H9 (cell line): ENCODE measurements at regions not wholly inside any gene's neighbourhood (a gene's known extent, or its start where the extent isn't known, plus 50 kb on each side); places are given as distances from the start of the nearest gene placed in this dataset.

Experiments
- DNase-seq: peaks from one replicate; pipeline ENCODE4 v3.0.0-alpha.2; 2017
- H2AFZ ChIP-seq: one replicate; pipeline ENCODE4 v1.6.1; 2013; ENCODE audit warnings: mild to moderate bottlenecking, low read length, control low read depth, moderate library complexity
- H2AK5ac ChIP-seq: 2 replicates; pipeline ENCODE4 v1.6.1; 2013; ENCODE audit warnings: low read length, control low read depth, mixed read lengths; ENCODE audit not compliant: insufficient read length
- H2BK120ac ChIP-seq: one replicate; pipeline ENCODE4 v1.6.1; 2013; ENCODE audit warnings: low read depth, mild to moderate bottlenecking, low read length, control low read depth, inconsistent platforms; ENCODE audit not compliant: poor library complexity, severe bottlenecking
- H2BK12ac ChIP-seq: 2 replicates; pipeline ENCODE4 v1.6.1; 2013; ENCODE audit warnings: low read length, control low read depth, mixed read lengths, low read depth; ENCODE audit not compliant: insufficient read length
- H2BK15ac ChIP-seq: 2 replicates; pipeline ENCODE4 v1.6.1; 2013; ENCODE audit warnings: low read depth, low read length, control low read depth
- H2BK20ac ChIP-seq: one replicate; pipeline ENCODE4 v1.6.1; 2013; ENCODE audit warnings: low read depth, mild to moderate bottlenecking, low read length, control low read depth, inconsistent platforms; ENCODE audit not compliant: poor library complexity, severe bottlenecking
- H2BK5ac ChIP-seq: 2 replicates; pipeline ENCODE4 v1.6.1; 2013; ENCODE audit warnings: low read length, control low read depth, mixed read lengths; ENCODE audit not compliant: insufficient read length
- H3K14ac ChIP-seq: 2 replicates; pipeline ENCODE4 v1.6.1; 2013; ENCODE audit warnings: low read length, control low read depth; ENCODE audit not compliant: insufficient read depth
- H3K18ac ChIP-seq: 2 replicates; pipeline ENCODE4 v1.6.1; 2013; ENCODE audit warnings: low read depth, mild to moderate bottlenecking, mixed read lengths, low read length, control low read depth; ENCODE audit not compliant: insufficient read length
- H3K23ac ChIP-seq: 2 replicates; pipeline ENCODE4 v1.6.1; 2013; ENCODE audit warnings: low read length, control low read depth, mixed read lengths, low read depth; ENCODE audit not compliant: insufficient read length
- H3K23me2 ChIP-seq: 2 replicates; pipeline ENCODE4 v1.6.1; 2013; ENCODE audit warnings: low read depth, mild to moderate bottlenecking, mixed read lengths, low read length, control low read depth; ENCODE audit not compliant: insufficient read length, poor library complexity, severe bottlenecking
- H3K27ac ChIP-seq: 2 replicates; pipeline ENCODE4 v1.5.1; 2013; ENCODE audit warnings: low read length, control low read depth, mixed read lengths, low read depth; ENCODE audit not compliant: insufficient read length
- H3K27me3 ChIP-seq: 2 replicates; pipeline ENCODE4 v1.6.1; 2013; ENCODE audit warnings: low read length, control low read depth, inconsistent platforms; ENCODE audit not compliant: insufficient read depth
- H3K4ac ChIP-seq: 2 replicates; pipeline ENCODE4 v1.6.1; 2013; ENCODE audit warnings: low read depth, mild to moderate bottlenecking, control low read depth, inconsistent platforms, low read length, moderate library complexity
- H3K4me1 ChIP-seq: 2 replicates; pipeline ENCODE4 v1.6.1; 2013; ENCODE audit warnings: low read length, control low read depth, inconsistent platforms; ENCODE audit not compliant: insufficient read depth
- H3K4me2 ChIP-seq: 2 replicates; pipeline ENCODE4 v1.6.1; 2013; ENCODE audit warnings: low read length, control low read depth, mixed read lengths; ENCODE audit not compliant: insufficient read length, insufficient read depth
- H3K56ac ChIP-seq: 2 replicates; pipeline ENCODE4 v1.6.1; 2013; ENCODE audit warnings: low read depth, mild to moderate bottlenecking, mixed read lengths, low read length, control low read depth; ENCODE audit not compliant: insufficient read length
- H3K79me1 ChIP-seq: 2 replicates; pipeline ENCODE4 v1.6.1; 2013; ENCODE audit warnings: low read depth, mild to moderate bottlenecking, moderate library complexity, low read length, control low read depth, inconsistent platforms; ENCODE audit not compliant: insufficient read depth, poor library complexity, severe bottlenecking
- H3K79me2 ChIP-seq: 2 replicates; pipeline ENCODE4 v1.6.1; 2013; ENCODE audit warnings: low read length, control low read depth, inconsistent platforms; ENCODE audit not compliant: insufficient read depth
- H3K9ac ChIP-seq: 2 replicates; pipeline ENCODE4 v1.6.1; 2013; ENCODE audit warnings: low read length, control low read depth, mixed read lengths; ENCODE audit not compliant: insufficient read length; ENCODE audit errors: extremely low read depth
- H3K9me3 ChIP-seq: one replicate; pipeline ENCODE4 v1.6.1; 2013; ENCODE audit warnings: low read depth, low read length, inconsistent platforms; ENCODE audit not compliant: control insufficient read depth
- H3T11ph ChIP-seq: one replicate; pipeline ENCODE4 v1.6.1; 2013; ENCODE audit warnings: mild to moderate bottlenecking, low read length, control low read depth, inconsistent platforms
- H4K20me1 ChIP-seq: one replicate; pipeline ENCODE4 v1.6.1; 2013; ENCODE audit not compliant: control insufficient read depth, insufficient read length, insufficient read depth
- H4K5ac ChIP-seq: 2 replicates; pipeline ENCODE4 v1.6.1; 2013; ENCODE audit warnings: low read depth, mild to moderate bottlenecking, mixed read lengths, low read length, control low read depth; ENCODE audit not compliant: insufficient read length
- H4K8ac ChIP-seq: replicated peaks from 2 replicates; pipeline ENCODE4 v1.6.1; 2013; ENCODE audit warnings: low read length, control low read depth, mixed read lengths, low read depth; ENCODE audit not compliant: insufficient read length
- H4K91ac ChIP-seq: 2 replicates; pipeline ENCODE4 v1.6.1; 2013; ENCODE audit warnings: low read depth, mild to moderate bottlenecking, moderate library complexity, mixed read lengths, low read length, control low read depth; ENCODE audit not compliant: insufficient read length
- H3K27ac Mint-ChIP-seq, 3 experiments: 2 replicates in 2 of 3; 3 replicates in 1 of 3; pipeline ENCODE4 v1.8.0; 2020 to 2021; ENCODE audit warnings: mixed read lengths in 3 of 3, mild to moderate bottlenecking in 1 of 3, moderate library complexity in 1 of 3
- H3K27me3 Mint-ChIP-seq: 2 replicates; pipeline ENCODE4 v1.8.0; 2021; ENCODE audit warnings: low read depth, mild to moderate bottlenecking, moderate library complexity, mixed read lengths
- H3K36me3 Mint-ChIP-seq, 3 experiments: 2 replicates in 2 of 3; 3 replicates in 1 of 3; pipeline ENCODE4 v1.8.0; 2020 to 2021; ENCODE audit warnings: low read depth in 3 of 3, mixed read lengths in 3 of 3; ENCODE audit not compliant: insufficient read depth in 1 of 3
- H3K4me1 Mint-ChIP-seq, 2 experiments: 2 replicates each; pipeline ENCODE4 v1.8.0; 2020; ENCODE audit warnings: mixed read lengths in 2 of 2
- H3K4me3 Mint-ChIP-seq, 2 experiments: 2 replicates in 1 of 2; 3 replicates in 1 of 2; pipeline ENCODE4 v1.8.0; 2020 to 2021; ENCODE audit warnings: mild to moderate bottlenecking in 2 of 2, mixed read lengths in 2 of 2, moderate library complexity in 1 of 2
- H3K9me3 Mint-ChIP-seq, 2 experiments: 2 replicates in 1 of 2; 3 replicates in 1 of 2; pipeline ENCODE4 v1.8.0; 2020; ENCODE audit warnings: mild to moderate bottlenecking in 2 of 2, mixed read lengths in 2 of 2, moderate library complexity in 1 of 2
- WGBS: extraction: QIAGEN DNeasy Blood & Tissue Kit; methylation state at CpG from one replicate; pipeline ENCODE4 v1.1.7; 2013; ENCODE audit warnings: missing lambda C conversion rate, low lambda C conversion rate, mixed read lengths; ENCODE audit not compliant: insufficient read length; ENCODE audit errors: extremely low coverage; 5-methylcytosine and 5-hydroxymethylcytosine counted together
- TF ChIP-seq, protein P1 (sequence below): fragments of 200-600 bp; sonication (generic); conservative IDR thresholded peaks from 3 replicates; pipeline ENCODE4 v1.8.0; 2021; ENCODE audit warnings: antibody characterized with exemption, mild to moderate bottlenecking

DNA sequence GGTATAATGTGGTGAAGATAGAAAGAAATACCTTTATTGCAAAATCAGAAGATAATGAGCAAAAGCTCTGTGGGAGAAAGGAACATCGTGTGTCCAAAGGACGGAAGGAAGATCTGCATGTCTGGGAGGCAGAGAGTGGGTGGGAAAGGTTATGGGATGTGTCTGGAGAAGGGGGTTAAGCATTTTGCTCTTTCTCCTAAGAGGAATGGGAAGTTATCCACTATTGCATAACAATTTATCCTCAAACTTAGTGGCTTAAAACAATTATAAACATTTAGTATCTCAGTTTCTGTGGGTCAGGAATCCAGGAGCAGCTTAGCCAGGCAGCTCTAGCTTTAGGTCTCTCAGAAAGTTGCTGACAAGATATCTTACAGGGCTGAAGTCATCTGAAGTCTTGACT lies 229.1 kb upstream of the CITED2 start:
- Mint-ChIP-seq H3K4me1 (peaks cover 24 to 25% of the 10 kb centered on the region in 2 experiments), H3K9me3 (no peaks in the 10 kb centered on the region), H3K4me3 (no peak overlapping the region), H3K27me3 (no peaks in the 10 kb centered on the region), H3K27ac (no peak overlapping the region), H3K36me3 (no peaks in the 10 kb centered on the region)
- H3K79me2 ChIP-seq = no peaks in the 10 kb centered on the region
- H3K4ac ChIP-seq = no peak overlapping the region
- no peak overlapping the region for H3K27ac ChIP-seq
- no peak overlapping the region for H3K9ac ChIP-seq
- no peak overlapping the region for H2BK12ac ChIP-seq
- TF ChIP-seq, protein P1, sequence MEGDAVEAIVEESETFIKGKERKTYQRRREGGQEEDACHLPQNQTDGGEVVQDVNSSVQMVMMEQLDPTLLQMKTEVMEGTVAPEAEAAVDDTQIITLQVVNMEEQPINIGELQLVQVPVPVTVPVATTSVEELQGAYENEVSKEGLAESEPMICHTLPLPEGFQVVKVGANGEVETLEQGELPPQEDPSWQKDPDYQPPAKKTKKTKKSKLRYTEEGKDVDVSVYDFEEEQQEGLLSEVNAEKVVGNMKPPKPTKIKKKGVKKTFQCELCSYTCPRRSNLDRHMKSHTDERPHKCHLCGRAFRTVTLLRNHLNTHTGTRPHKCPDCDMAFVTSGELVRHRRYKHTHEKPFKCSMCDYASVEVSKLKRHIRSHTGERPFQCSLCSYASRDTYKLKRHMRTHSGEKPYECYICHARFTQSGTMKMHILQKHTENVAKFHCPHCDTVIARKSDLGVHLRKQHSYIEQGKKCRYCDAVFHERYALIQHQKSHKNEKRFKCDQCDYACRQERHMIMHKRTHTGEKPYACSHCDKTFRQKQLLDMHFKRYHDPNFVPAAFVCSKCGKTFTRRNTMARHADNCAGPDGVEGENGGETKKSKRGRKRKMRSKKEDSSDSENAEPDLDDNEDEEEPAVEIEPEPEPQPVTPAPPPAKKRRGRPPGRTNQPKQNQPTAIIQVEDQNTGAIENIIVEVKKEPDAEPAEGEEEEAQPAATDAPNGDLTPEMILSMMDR = no peak
- H3K4me1 ChIP-seq = peaks cover 6% of the 10 kb centered on the region; the same call in 1 of the 2 replicates
- no peaks in the 10 kb centered on the region for H3K9me3 ChIP-seq
- no peak overlapping the region for H3K18ac ChIP-seq
- H2AFZ ChIP-seq = no peak overlapping the region
- no peaks in the 10 kb centered on the region for H4K20me1 ChIP-seq
- WGBS = no CpG with 5 or more reads among the region's 2 CpGs
- H4K8ac ChIP-seq = no peak overlapping the region
- no peak overlapping the region for H4K91ac ChIP-seq
- no peak overlapping the region for H2BK5ac ChIP-seq
- H2BK15ac ChIP-seq = no peak overlapping the region
- H4K5ac ChIP-seq = no peak overlapping the region
- no peak overlapping the region for H2AK5ac ChIP-seq
- DNase-seq = no peak
- no peak overlapping the region for H3T11ph ChIP-seq
- H3K23me2 ChIP-seq = no peaks in the 10 kb centered on the region
- no peak overlapping the region for H2BK20ac ChIP-seq
- H3K79me1 ChIP-seq = no peaks in the 10 kb centered on the region
- H3K56ac ChIP-seq = no peak overlapping the region
- H3K23ac ChIP-seq = no peak overlapping the region
- no peak overlapping the region for H3K4me2 ChIP-seq
- no peak overlapping the region for H3K14ac ChIP-seq
- H3K27me3 ChIP-seq = no peaks in the 10 kb centered on the region
- H2BK120ac ChIP-seq = no peak overlapping the region
